ENCODE measurements at regions not wholly inside any gene's neighbourhood (a gene's known extent, or its start where the extent isn't known, plus 50 kb on each side); places are given as distances from the start of the nearest gene placed in this dataset.

DNA sequence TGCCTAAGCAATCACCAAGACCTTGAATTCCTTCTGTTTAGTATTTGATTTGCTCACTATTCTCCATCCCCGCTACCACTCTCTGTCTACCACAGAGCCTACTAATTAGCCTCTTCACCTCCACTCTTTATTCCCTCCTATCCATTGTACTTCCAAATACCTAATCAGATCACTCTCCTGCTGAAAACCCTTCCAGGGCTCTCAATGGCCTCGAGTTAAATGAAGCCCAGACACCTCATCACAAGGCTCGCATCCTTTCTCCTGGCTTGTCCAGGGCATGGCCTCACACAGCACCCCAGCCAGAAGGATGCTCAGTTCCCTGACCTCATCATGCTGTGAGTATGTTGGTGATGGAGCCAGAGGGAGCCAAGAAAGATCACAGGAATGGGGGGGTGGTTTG is 71.4 kb upstream of the PRMT8 start:
- TF ChIP-seq, protein P1, sequence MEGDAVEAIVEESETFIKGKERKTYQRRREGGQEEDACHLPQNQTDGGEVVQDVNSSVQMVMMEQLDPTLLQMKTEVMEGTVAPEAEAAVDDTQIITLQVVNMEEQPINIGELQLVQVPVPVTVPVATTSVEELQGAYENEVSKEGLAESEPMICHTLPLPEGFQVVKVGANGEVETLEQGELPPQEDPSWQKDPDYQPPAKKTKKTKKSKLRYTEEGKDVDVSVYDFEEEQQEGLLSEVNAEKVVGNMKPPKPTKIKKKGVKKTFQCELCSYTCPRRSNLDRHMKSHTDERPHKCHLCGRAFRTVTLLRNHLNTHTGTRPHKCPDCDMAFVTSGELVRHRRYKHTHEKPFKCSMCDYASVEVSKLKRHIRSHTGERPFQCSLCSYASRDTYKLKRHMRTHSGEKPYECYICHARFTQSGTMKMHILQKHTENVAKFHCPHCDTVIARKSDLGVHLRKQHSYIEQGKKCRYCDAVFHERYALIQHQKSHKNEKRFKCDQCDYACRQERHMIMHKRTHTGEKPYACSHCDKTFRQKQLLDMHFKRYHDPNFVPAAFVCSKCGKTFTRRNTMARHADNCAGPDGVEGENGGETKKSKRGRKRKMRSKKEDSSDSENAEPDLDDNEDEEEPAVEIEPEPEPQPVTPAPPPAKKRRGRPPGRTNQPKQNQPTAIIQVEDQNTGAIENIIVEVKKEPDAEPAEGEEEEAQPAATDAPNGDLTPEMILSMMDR (IDR thresholded peaks at IDR 0.05), result no peak
- no peak for TF ChIP-seq ZFX (IDR thresholded peaks at IDR 0.05; ENCODE audit: borderline replicate concordance)

All from 22Rv1 (cell line).